K562 (cell line): ENCODE measurements at regions not wholly inside any gene's neighbourhood (a gene's known extent, or its start where the extent isn't known, plus 50 kb on each side); places are given as distances from the start of the nearest gene placed in this dataset.

Source experiments
- ATAC-seq: fragments of 200-7000 bp; cut with Tn5 transposase; 3 replicates; pipeline ENCODE4 v1.9.1; 2020; ENCODE audit warnings: moderate library complexity
- BruUV-seq: library from RNA; stranded (reverse); fragments of 400-500 nt; replicated peaks from 2 replicates; lab custom pipeline; 2021; lab: Mats Ljungman, UMichigan
- CTCF ChIA-PET: fragments of 300-600 bp; formaldehyde crosslinking; extraction: SDS; loops from one replicate; lab custom pipeline; 2021; ENCODE audit warnings: low intra/inter-chr PET ratio; lab: Yijun Ruan, JAX
- POLR2A ChIA-PET: fragments of 300-600, 350-650 bp; sonication (Branson Sonifier 250); formaldehyde crosslinking; extraction: SDS; loops from one replicate; lab custom pipeline; 2021; ENCODE audit warnings: antibody characterized with exemption, inconsistent platforms; lab: Yijun Ruan, JAX
- DNase-seq, 4 experiments: peaks; one replicate each; pipeline versions ENCODE4 v3.0.0 to v3.0.0-alpha.2; 2011 to 2018; ENCODE audit warnings: low spot score in 3 of 4, mixed read lengths in 3 of 4; ENCODE audit errors: extremely low read depth in 1 of 4
- FAIRE-seq: peaks from 2 replicates; lab custom pipeline; 2011; peaks lifted over from hg19 to GRCh38; lab: Jason Lieb, UNC
- H2AFZ ChIP-seq: 2 replicates; pipeline ENCODE4 v1.6.0; 2011; ENCODE audit warnings: low read depth, low read length, control low read depth, inconsistent platforms
- H3K27ac ChIP-seq: fragments of 200-600 bp; 3 replicates; pipeline ENCODE4 v1.8.0; 2011; ENCODE audit warnings: low read depth, mild to moderate bottlenecking, control low read depth, inconsistent platforms, low read length, moderate library complexity, mixed read lengths; ENCODE audit errors: extremely low read depth
- H3K27me3 ChIP-seq, 2 experiments: fragments of 300-600 bp in 1 of 2; 2 replicates in 1 of 2; 3 replicates in 1 of 2; pipeline versions ENCODE4 v1.6.0 to v1.8.0; 2011; ENCODE audit warnings: inconsistent platforms in 2 of 2, low read length in 2 of 2, mild to moderate bottlenecking in 1 of 2, mixed read lengths in 1 of 2, moderate library complexity in 1 of 2; ENCODE audit not compliant: control insufficient read depth in 2 of 2, insufficient read depth in 2 of 2
- H3K36me3 ChIP-seq: fragments of 300-600 bp; 3 replicates; pipeline ENCODE4 v1.8.0; 2011; ENCODE audit warnings: mild to moderate bottlenecking, low read length, inconsistent platforms; ENCODE audit not compliant: control insufficient read depth, insufficient read depth
- H3K4me1 ChIP-seq, 2 experiments: fragments of 200-600 bp in 1 of 2; replicated peaks in 1 of 2; 2 replicates in 1 of 2; 3 replicates in 1 of 2; pipeline versions ENCODE4 v1.5.1 to v1.8.0; 2011; ENCODE audit warnings: inconsistent platforms in 2 of 2, low read length in 2 of 2, mild to moderate bottlenecking in 1 of 2, mixed read lengths in 1 of 2, moderate library complexity in 1 of 2; ENCODE audit not compliant: control insufficient read depth in 2 of 2, insufficient read depth in 2 of 2
- H3K4me2 ChIP-seq: 2 replicates; pipeline ENCODE4 v1.6.1; 2011; ENCODE audit warnings: low read length, control low read depth, inconsistent platforms, mixed read lengths; ENCODE audit not compliant: insufficient read depth
- H3K4me3 ChIP-seq: fragments of 200-600 bp; sonication (generic), shearing (Covaris generic); 2 replicates; pipeline ENCODE4 v1.5.1; 2016; ENCODE audit warnings: control low read depth, inconsistent platforms
- H3K79me2 ChIP-seq: fragments of 200-600 bp; 3 replicates; pipeline ENCODE4 v1.8.0; 2011; ENCODE audit warnings: low read length, inconsistent platforms; ENCODE audit not compliant: control insufficient read depth, insufficient read depth
- H3K9ac ChIP-seq, 2 experiments: 2 replicates each; pipeline versions ENCODE4 v1.6.0 to v1.6.1; 2011; ENCODE audit warnings: low read depth in 2 of 2, low read length in 2 of 2, control low read depth in 1 of 2, inconsistent platforms in 1 of 2, mild to moderate bottlenecking in 1 of 2, mixed read lengths in 1 of 2; ENCODE audit not compliant: insufficient read depth in 1 of 2
- H3K9me1 ChIP-seq: one replicate; pipeline ENCODE4 v1.6.0; 2011; ENCODE audit warnings: inconsistent platforms, mild to moderate bottlenecking, low read length, moderate library complexity; ENCODE audit not compliant: control insufficient read depth, insufficient read depth
- H3K9me3 ChIP-seq: replicated peaks from 2 replicates; pipeline ENCODE4 v1.5.1; 2011; ENCODE audit warnings: low read depth, low read length, inconsistent platforms; ENCODE audit not compliant: control insufficient read depth, insufficient read depth
- H4K20me1 ChIP-seq: replicated peaks from 2 replicates; pipeline ENCODE4 v1.6.1; 2011; ENCODE audit warnings: low read length, inconsistent platforms, mixed read lengths; ENCODE audit not compliant: control insufficient read depth, insufficient read depth
- FOXM1 ChIP-seq, 2 experiments: fragments of 450-650 bp in 1 of 2; sonication (generic) in 1 of 2; formaldehyde crosslinking in 1 of 2; IDR thresholded peaks; 2 replicates each; pipeline versions ENCODE4 v1.6.1 to v1.9.0; 2017 to 2022; ENCODE audit warnings: low read depth in 2 of 2, mild to moderate bottlenecking in 2 of 2, missing genetic modification reagents in 1 of 2, moderate library complexity in 1 of 2
- HDAC3 ChIP-seq: fragments of 450-650 bp; IDR thresholded peaks from 2 replicates; pipeline ENCODE4 v1.6.1; 2018; ENCODE audit warnings: borderline replicate concordance, mild to moderate bottlenecking, moderate library complexity; ENCODE audit not compliant: partially characterized antibody
- LCOR ChIP-seq: sonication (generic); formaldehyde crosslinking; IDR thresholded peaks from 2 replicates; pipeline ENCODE4 v1.8.0; 2022; ENCODE audit warnings: mild to moderate bottlenecking, missing genetic modification reagents
- PREB ChIP-seq: sonication (generic); formaldehyde crosslinking; IDR thresholded peaks from 2 replicates; pipeline ENCODE4 v1.8.1; 2023; ENCODE audit warnings: mild to moderate bottlenecking, missing genetic modification reagents
- RFX1 ChIP-seq: fragments of 450-650 bp; IDR thresholded peaks from 2 replicates; pipeline ENCODE4 v1.6.1; 2016; ENCODE audit warnings: mild to moderate bottlenecking, moderate library complexity
- YBX1 ChIP-seq: fragments of 450-650 bp; IDR thresholded peaks from 2 replicates; pipeline ENCODE4 v1.7.1; 2016; ENCODE audit warnings: mild to moderate bottlenecking
- ZMIZ1 ChIP-seq, 2 experiments: fragments of 150-350 bp in 1 of 2; IDR thresholded peaks; 2 replicates each; pipeline ENCODE4 v1.6.1; 2012 to 2016; ENCODE audit warnings: low read depth in 2 of 2, low read length in 2 of 2, mild to moderate bottlenecking in 1 of 2, moderate library complexity in 1 of 2
- ZNF76 ChIP-seq: fragments of 250-450 bp; sonication (Bioruptor Pico); IDR thresholded peaks from 2 replicates; pipeline ENCODE4 v1.4.0; 2020; ENCODE audit warnings: mild to moderate bottlenecking, moderate library complexity, borderline replicate concordance
- WGBS: fragments of 100-300 bp; shearing (Covaris generic); methylation state at CpG from one replicate; pipeline ENCODE4 v1.1.6; 2016; ENCODE audit warnings: low coverage, mixed read lengths; ENCODE audit not compliant: insufficient coverage; ENCODE audit errors: missing lambda C conversion rate; 5-methylcytosine and 5-hydroxymethylcytosine counted together
- in situ Hi-C: fragments of 300-500 bp; cut with MboI; formaldehyde crosslinking; loops from 4 replicates; pipeline ENCODE4 v1.15.0; 2018; ENCODE audit warnings: inconsistent platforms, mixed read lengths
- intact Hi-C: fragments of 100-400 bp; cut with micrococcal nuclease; formaldehyde crosslinking; loops from 2 replicates; pipeline ENCODE4 v1.14.2; 2022

DNA sequence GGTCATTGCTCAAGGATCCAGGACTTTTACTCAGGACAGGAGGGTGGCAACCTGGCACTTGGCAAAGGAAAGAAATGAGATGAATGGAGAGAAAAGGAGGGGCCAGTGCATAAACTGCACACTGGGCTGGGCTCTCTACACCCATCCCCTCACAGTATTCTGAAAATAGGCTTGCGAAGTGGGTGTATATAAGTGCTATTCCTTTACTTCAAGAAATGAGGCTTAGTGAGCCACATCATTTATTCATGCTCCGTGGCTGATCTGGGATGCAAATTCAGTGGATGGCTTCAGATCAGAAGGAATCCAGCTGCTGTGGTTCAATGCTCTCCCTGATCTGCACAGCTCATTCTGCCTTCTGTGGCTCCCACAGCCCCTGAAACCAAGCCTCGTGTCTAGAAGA lies 297.7 kb downstream of the UQCRFS1 start:
- no peaks in the 10 kb centered on the region for H3K79me2 ChIP-seq
- no peaks in the 10 kb centered on the region for H3K4me1 ChIP-seq
- TF ChIP-seq RFX1 (no peak), PREB (no peak), LCOR (CRISPR knock-in tag) (no peak), ZNF76 (no peak), ZMIZ1 (IDR thresholded peaks at IDR 0.05; ENCODE audit: low read depth in 2 of 2, low read length in 2 of 2) (no peak), YBX1 (no peak), HDAC3 (no peak), FOXM1 (IDR thresholded peaks at IDR 0.05; ENCODE audit: low read depth) (no peak), FOXM1 (CRISPR knock-in tag; IDR thresholded peaks at IDR 0.05; ENCODE audit: low read depth) (no peak)
- no peaks in the 10 kb centered on the region for H3K36me3 ChIP-seq
- H3K9me3 ChIP-seq, result no peaks in the 10 kb centered on the region
- WGBS, result 3% methylated on average over 3 of the region's 3 CpGs
- no peak for DNase-seq
- H3K9me1 ChIP-seq, result no peaks in the 10 kb centered on the region
- intact Hi-C loops (no loop called here), in situ Hi-C loops (no loop called here)
- ChIA-PET POLR2A (no interaction called here), CTCF (no interaction called here)
- H2AFZ ChIP-seq, result no peak overlapping the region
- no peak overlapping the region for H3K27ac ChIP-seq
- H3K4me2 ChIP-seq, result no peak overlapping the region
- FAIRE-seq, result no peak
- no peaks in the 10 kb centered on the region for H4K20me1 ChIP-seq
- no peak overlapping the region for H3K4me3 ChIP-seq
- ATAC-seq, result no peak
- no peak overlapping the region for H3K9ac ChIP-seq
- BruUV-seq, result no TSS peak
- H3K27me3 ChIP-seq, result peaks cover 0 to under 1% of the 10 kb centered on the region in 2 experiments; a peak in 1 of 5 replicates
